Umbilical cord (tissue), 1 donor: ENCODE measurements at regions not wholly inside any gene's neighbourhood (a gene's known extent, or its start where the extent isn't known, plus 50 kb on each side); places are given as distances from the start of the nearest gene placed in this dataset.
"Not testable (repeated sequence)": the region's sequence is repeated elsewhere in the genome, so short reads cannot be mapped to it uniquely, and the experiment has no call there.

ENCODE experiments used
- DNase-seq: peaks from one replicate; pipeline ENCODE4 v3.0.0-alpha.2; 2015; ENCODE audit warnings: low spot score

- no peak for DNase-seq
Measured at GRCh38 chr5:66413931-66414330, 182.3 kb upstream of the MAST4 start.

- no peak for DNase-seq
Measured at GRCh38 chr5:66415208-66415607, 181.0 kb upstream of the MAST4 start.

GRCh38 chr5:66416698-66417097 lies 179.5 kb upstream of the MAST4 start:
- DNase-seq = no peak

GRCh38 chr5:66417781-66418180 lies 178.4 kb upstream of the MAST4 start:
- DNase-seq = no peak

GRCh38 chr5:66423484-66423883 lies 172.7 kb upstream of the MAST4 start:
- DNase-seq = no peak

GRCh38 chr5:66425842-66426241 lies 170.4 kb upstream of the MAST4 start:
- no peak for DNase-seq

- DNase-seq = no peak
Measured at GRCh38 chr5:66426259-66427138, 169.7 kb upstream of the MAST4 start.

GRCh38 chr5:66427139-66427442 lies 169.1 kb upstream of the MAST4 start:
- DNase-seq = no peak

GRCh38 chr5:66436721-66437120 lies 159.5 kb upstream of the MAST4 start:
- DNase-seq = no peak

- no peak for DNase-seq
Measured at GRCh38 chr5:66438087-66438486, 158.1 kb upstream of the MAST4 start.

- DNase-seq = no peak
Measured at GRCh38 chr5:66438696-66439095, 157.5 kb upstream of the MAST4 start.

- peak; percentile 94 for DNase-seq
Measured at GRCh38 chr5:66440202-66440680, 156.0 kb upstream of the MAST4 start.

- no peak for DNase-seq
Measured at GRCh38 chr5:66441351-66441750, 154.8 kb upstream of the MAST4 start.

- DNase-seq = peak; percentile 73
Measured at GRCh38 chr5:66442951-66443445, 153.2 kb upstream of the MAST4 start.

GRCh38 chr5:66443462-66444130 lies 152.6 kb upstream of the MAST4 start:
- DNase-seq = no peak

- not testable (repeated sequence) for DNase-seq
Measured at GRCh38 chr5:66448070-66448469, 148.1 kb upstream of the MAST4 start.

GRCh38 chr5:66450237-66450636 lies 146.0 kb upstream of the MAST4 start:
- no peak for DNase-seq

- no peak for DNase-seq
Measured at GRCh38 chr5:66450988-66451387, 145.2 kb upstream of the MAST4 start.

GRCh38 chr5:66452109-66452508 lies 144.1 kb upstream of the MAST4 start:
- no peak for DNase-seq

GRCh38 chr5:66454186-66455078 lies 141.8 kb upstream of the MAST4 start:
- peak; percentile 24 for DNase-seq

- no peak for DNase-seq
Measured at GRCh38 chr5:66459728-66460127, 136.5 kb upstream of the MAST4 start.

GRCh38 chr5:66467564-66467963 lies 128.6 kb upstream of the MAST4 start:
- no peak for DNase-seq
